GM23248 (cell line): ENCODE measurements at regions not wholly inside any gene's neighbourhood (a gene's known extent, or its start where the extent isn't known, plus 50 kb on each side); places are given as distances from the start of the nearest gene placed in this dataset.
A peak's percentile ranks its signal among the peaks of the same experiment; 100 is the strongest.

Experiments
- DNase-seq: peaks from one replicate; pipeline ENCODE4 v3.0.0-alpha.2; 2015
- H2AFZ ChIP-seq: fragments of 200-600 bp; sonication (generic); 2 replicates; pipeline ENCODE4 v1.6.1; 2016; ENCODE audit warnings: antibody characterized with exemption
- H3F3A ChIP-seq: fragments of 200-600 bp; sonication (generic); 2 replicates; pipeline ENCODE4 v1.6.1; 2016; ENCODE audit warnings: mild to moderate bottlenecking, antibody characterized with exemption, mixed run types; ENCODE audit not compliant: insufficient read depth
- H3K27ac ChIP-seq: fragments of 200-600 bp; sonication (generic); 2 replicates; pipeline ENCODE4 v1.5.1; 2016; ENCODE audit warnings: mild to moderate bottlenecking
- H3K27me3 ChIP-seq: fragments of 200-600 bp; sonication (generic); replicated peaks from 2 replicates; pipeline ENCODE4 v1.6.1; 2016; ENCODE audit warnings: mild to moderate bottlenecking; ENCODE audit not compliant: insufficient read depth
- H3K36me3 ChIP-seq: fragments of 200-600 bp; sonication (generic); 2 replicates; pipeline ENCODE4 v1.6.1; 2016; ENCODE audit warnings: low read depth, mild to moderate bottlenecking
- H3K4me1 ChIP-seq: fragments of 200-600 bp; sonication (generic); 2 replicates; pipeline ENCODE4 v1.6.1; 2016; ENCODE audit warnings: mild to moderate bottlenecking; ENCODE audit not compliant: insufficient read depth
- H3K4me2 ChIP-seq: fragments of 200-600 bp; sonication (generic); one replicate; pipeline ENCODE4 v1.6.1; 2016; ENCODE audit warnings: mild to moderate bottlenecking; ENCODE audit not compliant: unreplicated experiment
- H3K4me3 ChIP-seq: fragments of 200-600 bp; sonication (generic); 2 replicates; pipeline ENCODE4 v1.5.1; 2016; ENCODE audit warnings: mild to moderate bottlenecking
- H3K79me2 ChIP-seq: fragments of 200-600 bp; sonication (generic); 2 replicates; pipeline ENCODE4 v1.6.1; 2016; ENCODE audit warnings: mild to moderate bottlenecking; ENCODE audit not compliant: insufficient read depth
- H3K9ac ChIP-seq: fragments of 200-600 bp; sonication (generic); 2 replicates; pipeline ENCODE4 v1.6.1; 2016; ENCODE audit warnings: mild to moderate bottlenecking
- H3K9me2 ChIP-seq: fragments of 200-600 bp; sonication (generic); 2 replicates; pipeline ENCODE4 v1.6.1; 2016; ENCODE audit warnings: mixed run types, mild to moderate bottlenecking, moderate library complexity; ENCODE audit not compliant: insufficient read depth
- H3K9me3 ChIP-seq: fragments of 200-600 bp; sonication (generic); one replicate; pipeline ENCODE4 v1.6.1; 2017; ENCODE audit warnings: low read depth
- H4K20me1 ChIP-seq: fragments of 200-600 bp; sonication (generic); 2 replicates; pipeline ENCODE4 v1.6.0; 2016; ENCODE audit not compliant: insufficient read depth
- EZH2 ChIP-seq: fragments of 200-600 bp; sonication (generic); IDR thresholded peaks from 2 replicates; pipeline ENCODE4 v1.6.1; 2018; ENCODE audit warnings: antibody characterized with exemption, mild to moderate bottlenecking; ENCODE audit not compliant: insufficient read depth, poor library complexity, severe bottlenecking
- EZH2phosphoT487 ChIP-seq: fragments of 200-600 bp; sonication (generic); IDR thresholded peaks from 2 replicates; pipeline ENCODE4 v1.6.1; 2018; ENCODE audit warnings: antibody characterized with exemption, moderate library complexity, mild to moderate bottlenecking, low read depth; ENCODE audit not compliant: insufficient read depth
- WGBS, 2 experiments: methylation state at CpG; one replicate each; pipeline ENCODE4 v1.1.6; 2015 to 2017; ENCODE audit warnings: low lambda C conversion rate in 2 of 2, low coverage in 1 of 2; ENCODE audit errors: missing lambda C conversion rate in 2 of 2; 5-methylcytosine and 5-hydroxymethylcytosine counted together
- in situ Hi-C: fragments of 300-500 bp; cut with MboI; formaldehyde crosslinking; loops from 2 replicates; pipeline ENCODE4 v1.15.0; 2020

- H4K20me1 ChIP-seq = no peaks in the 10 kb centered on the region
- in situ Hi-C loops = no loop called here
Observed at GRCh38 chr20:50367104-50367674, 143.0 kb upstream of the PTPN1 start.

GRCh38 chr20:50367739-50368375, 142.3 kb upstream of the PTPN1 start:
- Histone ChIP-seq H3F3A (no peaks in the 10 kb centered on the region), H3K9me3 (no peaks in the 10 kb centered on the region), H3K9ac (no peak overlapping the region), H3K4me2 (no peak overlapping the region), H3K9me2 (no peaks in the 10 kb centered on the region), H3K36me3 (no peaks in the 10 kb centered on the region), H3K27ac (no peak overlapping the region), H2AFZ (no peak overlapping the region), H3K4me3 (no peak overlapping the region), H3K27me3 (no peaks in the 10 kb centered on the region), H3K4me1 (no peaks in the 10 kb centered on the region), H3K79me2 (no peaks in the 10 kb centered on the region), H4K20me1 (no peaks in the 10 kb centered on the region)
- no peak for TF ChIP-seq EZH2phosphoT487
- WGBS, 2 experiments = 88% methylated on average over 9 of the region's 9 CpGs
- no peak for DNase-seq
- in situ Hi-C loops = no loop called here

More at GRCh38 chr20:50367104-50367674, 143.0 kb upstream of the PTPN1 start:
- Histone ChIP-seq H3K9me3 (no peaks in the 10 kb centered on the region), H3K9me2 (no peaks in the 10 kb centered on the region), H3K4me3 (no peak overlapping the region), H3K79me2 (no peaks in the 10 kb centered on the region), H3K36me3 (no peaks in the 10 kb centered on the region), H3K27me3 (no peaks in the 10 kb centered on the region), H3K4me2 (no peak overlapping the region), H3F3A (no peaks in the 10 kb centered on the region), H3K27ac (no peak overlapping the region), H2AFZ (no peak overlapping the region), H3K9ac (no peak overlapping the region), H3K4me1 (no peaks in the 10 kb centered on the region)
- WGBS, 2 experiments = 69 to 72% methylated on average over 5 of the region's 5 CpGs
- DNase-seq = no peak
- no peak for TF ChIP-seq EZH2phosphoT487
- TF ChIP-seq EZH2 = no peak

- in situ Hi-C loops = no loop called here
Observed at GRCh38 chr20:50368386-50368785, 141.8 kb upstream of the PTPN1 start.

DNA sequence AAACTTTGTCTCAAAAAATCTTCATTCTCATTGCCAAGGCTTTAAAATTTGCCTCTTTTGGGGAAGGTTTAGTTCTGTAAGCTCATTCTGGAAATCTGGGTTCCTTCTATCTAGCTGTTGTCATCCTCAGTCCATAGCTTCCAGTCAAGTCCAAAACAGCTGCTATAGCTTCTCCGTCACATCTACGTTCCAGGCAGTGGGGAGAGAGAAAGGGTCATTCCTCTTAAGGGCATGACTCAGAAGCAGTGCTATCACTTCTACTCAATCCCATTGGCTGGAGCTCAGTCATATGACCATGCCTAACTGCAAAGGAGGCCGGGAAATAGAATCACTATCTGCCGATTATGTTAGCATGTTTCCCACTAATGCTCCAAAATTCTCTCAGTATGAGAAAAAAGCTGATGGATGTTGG, 141.4 kb upstream of the PTPN1 start:
- H4K20me1 ChIP-seq = no peaks in the 10 kb centered on the region
- no peak overlapping the region for H2AFZ ChIP-seq
- 76 to 78% methylated on average over 4 of the region's 4 CpGs for WGBS, 2 experiments
- no peaks in the 10 kb centered on the region for H3K9me2 ChIP-seq
- H3K9ac ChIP-seq = no peak overlapping the region
- no peaks in the 10 kb centered on the region for H3K79me2 ChIP-seq
- peak; percentile 35 for DNase-seq
- no peak for TF ChIP-seq EZH2phosphoT487
- TF ChIP-seq EZH2 = no peak
- in situ Hi-C loops = no loop called here
- no peaks in the 10 kb centered on the region for H3K4me1 ChIP-seq
- no peak overlapping the region for H3K4me2 ChIP-seq
- no peaks in the 10 kb centered on the region for H3K27me3 ChIP-seq
- H3K27ac ChIP-seq = no peak overlapping the region
- H3K36me3 ChIP-seq = no peaks in the 10 kb centered on the region
- no peaks in the 10 kb centered on the region for H3K9me3 ChIP-seq
- no peak overlapping the region for H3K4me3 ChIP-seq
- no peaks in the 10 kb centered on the region for H3F3A ChIP-seq

More at GRCh38 chr20:50368386-50368785, 141.8 kb upstream of the PTPN1 start:
- Histone ChIP-seq H3K4me1 (no peaks in the 10 kb centered on the region), H3K27ac (no peak overlapping the region), H3K27me3 (no peaks in the 10 kb centered on the region), H4K20me1 (no peaks in the 10 kb centered on the region), H3K36me3 (no peaks in the 10 kb centered on the region), H3K4me3 (no peak overlapping the region), H2AFZ (no peak overlapping the region), H3K4me2 (no peak overlapping the region), H3K79me2 (no peaks in the 10 kb centered on the region), H3K9me3 (no peaks in the 10 kb centered on the region), H3K9ac (no peak overlapping the region), H3K9me2 (no peaks in the 10 kb centered on the region), H3F3A (no peaks in the 10 kb centered on the region)
- no peak for TF ChIP-seq EZH2
- TF ChIP-seq EZH2phosphoT487 = no peak
- 76 to 83% methylated on average over 1 of the region's 1 CpG for WGBS, 2 experiments
- no peak for DNase-seq
